HG02938 (cell line): ENCODE measurements at regions not wholly inside any gene's neighbourhood (a gene's known extent, or its start where the extent isn't known, plus 50 kb on each side); places are given as distances from the start of the nearest gene placed in this dataset.
"Not testable (repeated sequence)": the region's sequence is repeated elsewhere in the genome, so short reads cannot be mapped to it uniquely, and the experiment has no call there.

Source experiments
- ATAC-seq: cut with Tn5 transposase; IDR thresholded peaks from one replicate; pipeline ENCODE4 v1.9.1; 2021; ENCODE audit warnings: mild to moderate bottlenecking, moderate library complexity; ENCODE audit not compliant: unreplicated experiment

- not testable (repeated sequence) for ATAC-seq
These were observed 801.4 kb downstream of the TMEM121 start for GRCh38 chr14:106327702-106328353.

DNA sequence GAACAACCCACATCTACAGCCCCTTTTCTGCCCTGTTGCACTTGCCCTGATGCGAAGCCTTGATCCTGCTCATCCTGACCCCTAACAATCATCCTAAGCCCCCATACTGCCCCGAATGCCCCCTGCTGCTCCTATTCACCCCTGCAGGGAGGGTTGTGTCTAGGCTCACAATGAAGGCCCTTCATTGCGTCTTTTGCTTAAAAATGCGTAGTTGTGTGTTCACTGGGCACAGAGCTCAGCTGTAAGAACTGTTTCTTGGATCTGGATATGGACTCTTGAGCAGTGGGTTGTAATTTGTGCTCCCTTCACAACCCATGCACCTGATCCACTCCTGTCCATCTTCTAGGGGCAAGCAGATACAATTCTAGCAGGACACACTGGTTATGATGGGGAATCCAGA, 802.9 kb downstream of the TMEM121 start:
- not testable (repeated sequence) for ATAC-seq

- ATAC-seq = not testable (repeated sequence)
These were observed 803.8 kb downstream of the TMEM121 start for GRCh38 chr14:106329987-106330774.

- not testable (repeated sequence) for ATAC-seq
These were observed 808.2 kb downstream of the TMEM121 start for GRCh38 chr14:106334428-106335109.

- not testable (repeated sequence) for ATAC-seq
These were observed 808.7 kb downstream of the TMEM121 start for GRCh38 chr14:106335110-106335429.

- not testable (repeated sequence) for ATAC-seq
These were observed 812.4 kb downstream of the TMEM121 start for GRCh38 chr14:106338775-106339174.

DNA sequence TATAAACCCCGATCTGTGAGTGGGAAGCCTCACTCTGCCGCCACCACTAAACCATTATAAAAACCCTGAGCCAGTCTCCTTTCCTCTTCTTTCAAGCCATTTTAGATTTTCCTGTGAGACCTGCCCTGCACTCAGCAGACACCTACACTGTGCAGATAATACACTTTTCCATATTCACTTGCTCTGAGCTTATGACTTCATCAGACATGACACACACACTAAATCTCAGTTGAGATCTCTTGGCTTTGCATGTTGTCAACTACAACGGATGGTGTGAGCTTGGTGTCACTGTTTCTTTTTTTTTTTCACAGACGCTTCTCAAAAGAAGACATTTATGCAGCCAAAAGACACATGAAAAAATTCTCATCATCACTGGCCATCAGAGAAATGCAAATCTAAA, 814.3 kb downstream of the TMEM121 start:
- ATAC-seq = not testable (repeated sequence)

DNA sequence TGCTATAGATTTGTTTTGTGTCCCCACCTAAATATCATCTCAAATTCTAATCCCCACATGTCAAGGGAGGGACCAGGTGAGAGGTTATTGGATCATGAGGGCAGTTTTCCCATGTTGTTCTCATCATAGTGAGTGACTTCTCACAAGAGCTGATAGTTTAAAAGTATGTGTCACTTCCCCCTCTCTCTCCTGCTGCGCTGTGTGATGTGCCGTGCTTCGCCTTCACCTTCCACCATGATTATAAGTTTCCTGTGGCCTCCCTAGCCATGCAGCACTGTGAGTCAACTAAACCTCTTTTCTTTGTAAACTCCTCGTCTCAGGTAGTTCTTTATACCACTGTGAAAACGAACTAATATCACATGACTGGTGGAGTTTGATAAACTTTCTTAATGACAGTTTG, 814.8 kb downstream of the TMEM121 start:
- not testable (repeated sequence) for ATAC-seq

GRCh38 chr14:106343626-106344025, 817.2 kb downstream of the TMEM121 start:
- ATAC-seq = no peak

DNA sequence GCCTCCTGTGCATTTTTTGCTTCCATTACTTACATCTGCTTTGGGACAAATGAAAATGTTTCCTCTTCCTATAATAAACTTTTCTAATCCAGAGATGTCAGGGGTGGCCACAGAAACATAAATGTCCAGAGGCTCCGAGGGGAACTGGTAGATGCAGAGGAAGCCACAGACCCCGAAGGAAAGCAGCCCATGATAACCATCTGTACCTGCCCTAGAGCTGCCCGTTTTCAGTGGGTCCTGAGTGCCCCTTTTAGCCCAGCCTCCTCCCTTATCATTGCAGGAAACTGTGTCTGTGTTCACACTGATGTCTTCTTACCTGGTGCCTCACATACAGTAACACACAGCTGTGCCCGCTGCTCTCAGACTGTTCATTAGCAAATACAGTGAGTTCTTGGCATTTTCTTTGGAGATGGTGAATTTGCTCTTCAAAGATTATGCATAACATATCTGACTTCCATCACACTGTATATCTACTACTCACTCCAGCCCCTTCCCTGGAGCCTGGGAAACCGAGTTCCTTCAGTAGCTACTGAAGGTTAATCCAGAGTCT, 817.8 kb downstream of the TMEM121 start:
- not testable (repeated sequence) for ATAC-seq

- ATAC-seq = not testable (repeated sequence)
These were observed 818.6 kb downstream of the TMEM121 start for GRCh38 chr14:106344791-106345479.

DNA sequence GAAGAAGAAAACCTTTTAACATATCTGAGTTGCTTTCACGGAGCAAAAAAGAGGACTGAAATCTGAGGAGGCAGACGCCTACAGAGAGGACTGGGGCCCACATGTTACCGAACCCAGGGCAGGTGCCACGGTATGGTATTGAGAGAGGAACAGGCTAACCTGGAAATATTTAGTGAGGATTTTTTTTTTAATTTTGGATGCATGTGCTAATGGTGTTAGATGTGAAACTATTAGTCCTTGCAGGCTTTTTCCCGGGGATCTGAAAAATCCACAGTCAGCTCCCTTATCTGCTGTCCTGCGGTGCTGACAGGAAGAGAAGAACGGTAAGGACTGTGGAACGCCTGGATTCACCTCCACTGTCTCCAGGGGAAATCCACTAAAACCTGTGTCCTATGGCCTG, 819.7 kb downstream of the TMEM121 start:
- no peak for ATAC-seq

GRCh38 chr14:106346534-106347290, 820.3 kb downstream of the TMEM121 start:
- ATAC-seq = no peak

DNA sequence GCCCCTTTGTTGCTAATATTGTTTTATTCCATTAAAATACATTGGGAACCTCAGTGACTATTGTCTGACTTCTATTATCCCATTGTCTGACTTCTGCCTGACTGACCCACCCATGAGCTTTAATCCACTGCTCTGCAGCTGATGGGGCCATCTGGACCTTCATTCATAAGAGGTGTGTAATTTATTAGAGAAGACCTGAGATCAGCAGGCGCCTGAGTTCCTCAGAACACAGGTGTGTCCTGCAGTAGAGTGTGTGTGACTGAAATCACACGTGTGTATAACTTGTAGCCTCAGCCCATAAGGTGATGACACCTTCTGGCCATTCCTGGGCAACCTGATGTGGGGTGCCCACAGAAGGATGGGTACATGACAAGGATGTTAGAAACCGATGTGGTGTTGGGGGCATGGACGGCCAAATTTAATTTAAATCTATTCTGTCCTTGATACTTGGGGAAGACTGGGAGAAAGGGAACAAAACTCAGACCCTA, 821.0 kb downstream of the TMEM121 start:
- no peak for ATAC-seq

- no peak for ATAC-seq
These were observed 821.7 kb downstream of the TMEM121 start for GRCh38 chr14:106347890-106348755.

- ATAC-seq = not testable (repeated sequence)
These were observed 822.6 kb downstream of the TMEM121 start for GRCh38 chr14:106348873-106349540.

GRCh38 chr14:106349678-106350457, 823.5 kb downstream of the TMEM121 start:
- not testable (repeated sequence) for ATAC-seq
